IPS-18a (cell line): ENCODE measurements at regions not wholly inside any gene's neighbourhood (a gene's known extent, or its start where the extent isn't known, plus 50 kb on each side); places are given as distances from the start of the nearest gene placed in this dataset.

Source experiments
- H3K27ac ChIP-seq: one replicate; pipeline ENCODE4 v1.5.1; 2013; ENCODE audit warnings: low read length
- H3K27me3 ChIP-seq: one replicate; pipeline ENCODE4 v1.6.1; 2013; ENCODE audit warnings: mild to moderate bottlenecking, low read length; ENCODE audit not compliant: control insufficient read depth, insufficient read depth
- H3K36me3 ChIP-seq: one replicate; pipeline ENCODE4 v1.6.1; 2013; ENCODE audit warnings: low read depth, low read length; ENCODE audit not compliant: control insufficient read depth
- H3K4me1 ChIP-seq: one replicate; pipeline ENCODE4 v1.6.1; 2013; ENCODE audit warnings: low read depth, low read length; ENCODE audit not compliant: control insufficient read depth
- H3K4me3 ChIP-seq: one replicate; pipeline ENCODE4 v1.5.1; 2013; ENCODE audit warnings: low read length
- H3K9ac ChIP-seq: one replicate; pipeline ENCODE4 v1.6.1; 2013; ENCODE audit warnings: mild to moderate bottlenecking, low read length, moderate library complexity
- H3K9me3 ChIP-seq: one replicate; pipeline ENCODE4 v1.6.1; 2013; ENCODE audit warnings: low read depth, low read length; ENCODE audit not compliant: control insufficient read depth

- H3K4me1 ChIP-seq, result no peaks in the 10 kb centered on the region
- H3K27me3 ChIP-seq, result no peaks in the 10 kb centered on the region
- no peak overlapping the region for H3K27ac ChIP-seq
- H3K36me3 ChIP-seq, result no peaks in the 10 kb centered on the region
- no peaks in the 10 kb centered on the region for H3K9me3 ChIP-seq
- no peak overlapping the region for H3K9ac ChIP-seq
- no peak overlapping the region for H3K4me3 ChIP-seq
These were observed 630.5 kb downstream of the ANXA1 start for GRCh38 chr9:73782166-73782565.

- H3K27ac ChIP-seq, result no peak overlapping the region
- no peaks in the 10 kb centered on the region for H3K27me3 ChIP-seq
- H3K36me3 ChIP-seq, result no peaks in the 10 kb centered on the region
- no peak overlapping the region for H3K9ac ChIP-seq
- no peaks in the 10 kb centered on the region for H3K4me1 ChIP-seq
- H3K4me3 ChIP-seq, result no peak overlapping the region
- H3K9me3 ChIP-seq, result no peaks in the 10 kb centered on the region
These were observed 647.8 kb downstream of the ANXA1 start for GRCh38 chr9:73799446-73799845.

GRCh38 chr9:73805111-73805510 is 653.4 kb downstream of the ANXA1 start:
- Histone ChIP-seq H3K9ac (no peak overlapping the region), H3K27me3 (no peaks in the 10 kb centered on the region), H3K36me3 (no peaks in the 10 kb centered on the region), H3K4me3 (no peak overlapping the region), H3K9me3 (no peaks in the 10 kb centered on the region), H3K27ac (no peak overlapping the region), H3K4me1 (no peaks in the 10 kb centered on the region)

DNA sequence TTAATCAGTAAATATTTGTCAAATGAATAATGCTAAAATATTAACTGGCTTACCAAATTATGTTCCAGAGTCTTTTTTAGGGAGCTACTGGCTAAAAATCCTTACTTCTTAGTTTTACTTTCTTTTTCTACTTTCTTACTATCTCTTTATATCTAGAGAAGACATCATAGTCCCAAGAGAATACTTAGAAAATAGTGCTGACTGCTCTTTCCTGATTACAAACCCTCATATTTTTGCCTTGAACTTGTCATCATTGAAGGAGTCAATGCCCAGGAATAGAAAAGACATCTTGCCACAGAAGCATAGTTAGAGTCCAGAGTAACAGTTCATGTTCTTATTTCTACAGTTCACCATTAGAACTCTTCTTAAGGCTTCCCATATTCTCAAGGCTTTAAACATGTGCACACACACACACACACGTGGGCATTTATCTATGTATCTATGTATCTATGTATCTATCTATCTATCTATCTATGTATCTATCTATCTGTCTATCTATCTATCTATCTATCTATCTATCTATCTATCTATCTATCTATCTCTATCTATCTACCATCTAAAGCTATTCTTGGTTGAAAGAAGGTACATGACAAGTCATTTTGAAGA is 654.3 kb downstream of the ANXA1 start:
- H3K4me1 ChIP-seq, result no peaks in the 10 kb centered on the region
- H3K36me3 ChIP-seq, result no peaks in the 10 kb centered on the region
- H3K27me3 ChIP-seq, result no peaks in the 10 kb centered on the region
- no peak overlapping the region for H3K27ac ChIP-seq
- H3K4me3 ChIP-seq, result no peak overlapping the region
- H3K9ac ChIP-seq, result no peak overlapping the region
- H3K9me3 ChIP-seq, result no peaks in the 10 kb centered on the region

GRCh38 chr9:73806876-73807275 is 655.2 kb downstream of the ANXA1 start:
- no peaks in the 10 kb centered on the region for H3K4me1 ChIP-seq
- H3K36me3 ChIP-seq, result no peaks in the 10 kb centered on the region
- H3K27ac ChIP-seq, result no peak overlapping the region
- H3K27me3 ChIP-seq, result no peaks in the 10 kb centered on the region
- H3K4me3 ChIP-seq, result no peak overlapping the region
- no peak overlapping the region for H3K9ac ChIP-seq
- H3K9me3 ChIP-seq, result no peaks in the 10 kb centered on the region

DNA sequence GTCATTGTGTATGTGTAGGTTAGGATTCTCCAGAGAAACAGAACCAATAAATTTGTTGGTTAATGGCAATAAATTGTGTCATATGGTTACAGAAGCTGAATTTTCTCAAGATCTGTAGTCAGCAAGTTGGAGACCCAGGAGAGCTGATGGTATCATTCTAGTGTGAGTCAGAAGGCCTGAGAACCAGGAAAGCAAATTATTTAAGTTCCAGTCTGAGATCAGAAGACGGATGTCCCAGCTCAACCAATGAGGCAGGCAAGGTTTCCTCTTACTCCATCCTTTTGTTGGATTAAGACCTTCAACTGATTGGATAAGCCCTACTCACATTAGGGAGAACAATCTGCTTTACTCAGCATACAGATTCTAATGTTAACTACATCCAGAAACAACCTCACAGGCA is 656.3 kb downstream of the ANXA1 start:
- no peak overlapping the region for H3K4me3 ChIP-seq
- H3K9ac ChIP-seq, result no peak overlapping the region
- no peaks in the 10 kb centered on the region for H3K36me3 ChIP-seq
- H3K27me3 ChIP-seq, result no peaks in the 10 kb centered on the region
- H3K9me3 ChIP-seq, result no peaks in the 10 kb centered on the region
- no peak overlapping the region for H3K27ac ChIP-seq
- no peaks in the 10 kb centered on the region for H3K4me1 ChIP-seq

GRCh38 chr9:73810585-73811215 is 659.0 kb downstream of the ANXA1 start:
- no peaks in the 10 kb centered on the region for H3K36me3 ChIP-seq
- H3K9ac ChIP-seq, result no peak overlapping the region
- no peak overlapping the region for H3K27ac ChIP-seq
- no peak overlapping the region for H3K4me3 ChIP-seq
- H3K27me3 ChIP-seq, result no peaks in the 10 kb centered on the region
- H3K4me1 ChIP-seq, result no peaks in the 10 kb centered on the region
- no peaks in the 10 kb centered on the region for H3K9me3 ChIP-seq

- no peaks in the 10 kb centered on the region for H3K9me3 ChIP-seq
- H3K27ac ChIP-seq, result no peak overlapping the region
- no peak overlapping the region for H3K4me3 ChIP-seq
- no peak overlapping the region for H3K9ac ChIP-seq
- no peaks in the 10 kb centered on the region for H3K36me3 ChIP-seq
- no peaks in the 10 kb centered on the region for H3K27me3 ChIP-seq
- H3K4me1 ChIP-seq, result no peaks in the 10 kb centered on the region
These were observed 661.9 kb downstream of the ANXA1 start for GRCh38 chr9:73813546-73813945.

DNA sequence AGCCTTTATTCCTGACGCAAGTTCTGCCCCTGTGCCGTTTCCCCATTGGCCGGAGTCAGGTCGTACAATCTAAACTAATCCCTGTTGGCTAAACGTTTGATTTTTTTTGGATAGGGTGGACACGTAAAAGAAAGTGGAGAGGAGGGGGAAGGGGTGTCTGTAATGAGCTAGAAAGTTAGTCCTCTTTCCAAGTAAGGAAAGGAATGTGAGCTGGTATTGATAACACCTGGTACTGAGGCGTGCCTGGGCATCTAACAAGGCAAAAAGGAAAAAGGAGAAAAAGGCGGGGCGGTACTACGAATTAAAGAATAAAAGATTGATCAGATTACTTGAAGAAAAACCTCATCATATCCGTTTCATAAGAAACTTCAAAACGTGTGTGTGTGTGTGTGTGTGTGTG is 665.2 kb downstream of the ANXA1 start:
- Histone ChIP-seq H3K4me3 (no peak overlapping the region), H3K4me1 (no peaks in the 10 kb centered on the region), H3K9ac (no peak overlapping the region), H3K36me3 (no peaks in the 10 kb centered on the region), H3K27me3 (no peaks in the 10 kb centered on the region), H3K9me3 (no peaks in the 10 kb centered on the region), H3K27ac (no peak overlapping the region)

DNA sequence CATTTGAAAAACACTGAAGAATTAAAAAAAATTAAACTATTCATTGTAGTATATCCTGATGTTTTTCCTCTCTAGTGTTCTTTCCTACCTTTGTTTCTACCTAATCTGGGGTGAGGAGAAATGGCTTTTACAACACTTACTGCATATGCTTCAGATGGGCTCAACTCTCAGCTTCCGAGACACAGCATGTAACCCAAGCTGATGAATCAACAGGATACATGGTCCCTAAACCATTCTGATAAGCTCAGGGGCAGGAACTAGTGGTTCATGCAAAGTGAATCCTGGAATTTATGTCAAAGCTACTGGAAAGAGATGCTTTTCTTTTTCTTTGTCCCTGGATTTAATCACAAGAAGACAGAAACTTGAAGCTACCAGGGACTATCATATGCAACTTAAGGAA is 672.5 kb upstream of the RORB start:
- Histone ChIP-seq H3K27ac (no peak overlapping the region), H3K9me3 (no peaks in the 10 kb centered on the region), H3K4me3 (no peak overlapping the region), H3K36me3 (no peaks in the 10 kb centered on the region), H3K4me1 (peaks cover 8% of the 10 kb centered on the region), H3K27me3 (no peaks in the 10 kb centered on the region), H3K9ac (no peak overlapping the region)

- Histone ChIP-seq H3K27me3 (no peaks in the 10 kb centered on the region), H3K27ac (no peak overlapping the region), H3K9ac (no peak overlapping the region), H3K9me3 (no peaks in the 10 kb centered on the region), H3K4me1 (peaks cover 7% of the 10 kb centered on the region), H3K4me3 (no peak overlapping the region), H3K36me3 (no peaks in the 10 kb centered on the region)
These were observed 658.3 kb upstream of the RORB start for GRCh38 chr9:73838871-73839270.

- H3K27ac ChIP-seq, result no peak overlapping the region
- H3K9me3 ChIP-seq, result no peaks in the 10 kb centered on the region
- no peak overlapping the region for H3K4me3 ChIP-seq
- H3K9ac ChIP-seq, result no peak overlapping the region
- H3K36me3 ChIP-seq, result no peaks in the 10 kb centered on the region
- peaks cover 13% of the 10 kb centered on the region for H3K4me1 ChIP-seq
- no peaks in the 10 kb centered on the region for H3K27me3 ChIP-seq
These were observed 657.7 kb upstream of the RORB start for GRCh38 chr9:73839471-73839870.
